Esophagus squamous epithelium (tissue), 4 donors: ENCODE measurements at regions not wholly inside any gene's neighbourhood (a gene's known extent, or its start where the extent isn't known, plus 50 kb on each side); places are given as distances from the start of the nearest gene placed in this dataset.

Experiments used
- POLR2A ChIP-seq, 4 donors: fragments of 450-650 bp; IDR thresholded peaks; one replicate each; pipeline ENCODE4 v1.6.1; 2017; ENCODE audit warnings: antibody characterized with exemption in 4 of 4, mild to moderate bottlenecking in 4 of 4, moderate library complexity in 3 of 4
- TF ChIP-seq, protein P1 (sequence below), 6 experiments: fragments of 450-650 bp in 4 of 6; fragments of 200-600 bp in 2 of 6; sonication (generic) in 2 of 6; IDR thresholded peaks; one replicate each; pipeline ENCODE4 v1.5.1; 2016 to 2019; ENCODE audit warnings: antibody characterized with exemption in 6 of 6, mild to moderate bottlenecking in 4 of 6, moderate library complexity in 4 of 6

DNA sequence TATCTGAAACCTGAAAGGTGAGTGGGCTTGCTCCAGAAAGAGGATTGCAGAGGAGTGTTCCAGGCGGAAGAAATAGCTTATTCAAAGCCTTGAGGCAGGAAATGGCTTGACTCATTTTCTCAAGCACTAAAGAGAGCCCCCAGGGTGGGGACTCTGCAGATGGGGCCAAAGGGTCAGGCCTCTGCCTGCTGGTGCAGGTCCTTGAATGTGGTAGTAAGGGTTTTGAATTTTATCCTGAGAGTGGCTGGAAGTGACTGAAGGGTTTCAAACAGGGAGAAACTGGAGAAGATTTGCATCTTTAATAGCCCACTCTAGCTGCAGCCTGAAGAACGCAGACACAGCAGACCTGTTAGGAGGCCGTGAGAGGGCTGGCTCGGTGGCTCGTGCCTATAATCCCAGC is 144.4 kb downstream of the CCT6B start:
- TF ChIP-seq, protein P1, sequence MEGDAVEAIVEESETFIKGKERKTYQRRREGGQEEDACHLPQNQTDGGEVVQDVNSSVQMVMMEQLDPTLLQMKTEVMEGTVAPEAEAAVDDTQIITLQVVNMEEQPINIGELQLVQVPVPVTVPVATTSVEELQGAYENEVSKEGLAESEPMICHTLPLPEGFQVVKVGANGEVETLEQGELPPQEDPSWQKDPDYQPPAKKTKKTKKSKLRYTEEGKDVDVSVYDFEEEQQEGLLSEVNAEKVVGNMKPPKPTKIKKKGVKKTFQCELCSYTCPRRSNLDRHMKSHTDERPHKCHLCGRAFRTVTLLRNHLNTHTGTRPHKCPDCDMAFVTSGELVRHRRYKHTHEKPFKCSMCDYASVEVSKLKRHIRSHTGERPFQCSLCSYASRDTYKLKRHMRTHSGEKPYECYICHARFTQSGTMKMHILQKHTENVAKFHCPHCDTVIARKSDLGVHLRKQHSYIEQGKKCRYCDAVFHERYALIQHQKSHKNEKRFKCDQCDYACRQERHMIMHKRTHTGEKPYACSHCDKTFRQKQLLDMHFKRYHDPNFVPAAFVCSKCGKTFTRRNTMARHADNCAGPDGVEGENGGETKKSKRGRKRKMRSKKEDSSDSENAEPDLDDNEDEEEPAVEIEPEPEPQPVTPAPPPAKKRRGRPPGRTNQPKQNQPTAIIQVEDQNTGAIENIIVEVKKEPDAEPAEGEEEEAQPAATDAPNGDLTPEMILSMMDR (IDR thresholded peaks at IDR 0.05), result no peak
- no peak for TF ChIP-seq POLR2A (IDR thresholded peaks at IDR 0.05)
